Kidney (tissue), 13 donors: ENCODE measurements at regions not wholly inside any gene's neighbourhood (a gene's known extent, or its start where the extent isn't known, plus 50 kb on each side); places are given as distances from the start of the nearest gene placed in this dataset.

Experiments
- DNase-seq, 5 donors: peaks; one replicate each; pipeline ENCODE4 v3.0.0-alpha.2; 2013 to 2020
- FAIRE-seq: peaks from 2 replicates; lab custom pipeline; 2012; peaks lifted over from hg19 to GRCh38; lab: Jason Lieb, UNC
- H3K27ac ChIP-seq, 2 donors: one replicate each; pipeline ENCODE4 v1.7.0; 2013; ENCODE audit warnings: low read depth in 2 of 2, low read length in 2 of 2, inconsistent platforms in 1 of 2
- H3K27me3 ChIP-seq: one replicate; pipeline ENCODE4 v1.7.1; 2013; ENCODE audit warnings: low read length, inconsistent platforms; ENCODE audit not compliant: control insufficient read depth, insufficient read depth
- H3K36me3 ChIP-seq, 3 donors: one replicate each; pipeline versions ENCODE4 v1.7.0 to v1.7.1; 2013; ENCODE audit warnings: low read length in 3 of 3, control low read depth in 1 of 3, inconsistent platforms in 1 of 3; ENCODE audit not compliant: insufficient read depth in 3 of 3, control insufficient read depth in 2 of 3
- H3K4me1 ChIP-seq, 3 donors: one replicate each; pipeline versions ENCODE4 v1.7.0 to v1.7.1; 2013; ENCODE audit warnings: low read length in 3 of 3, inconsistent platforms in 1 of 3, low read depth in 1 of 3; ENCODE audit not compliant: control insufficient read depth in 2 of 3, insufficient read depth in 2 of 3
- H3K4me3 ChIP-seq, 3 donors: one replicate each; pipeline versions ENCODE4 v1.7.0 to v1.8.1; 2013; ENCODE audit warnings: low read length in 3 of 3, control low read depth in 1 of 3, inconsistent platforms in 1 of 3
- H3K9ac ChIP-seq, 3 donors: one replicate each; pipeline versions ENCODE4 v1.7.0 to v1.7.1; 2013; ENCODE audit warnings: low read length in 3 of 3, control low read depth in 1 of 3, inconsistent platforms in 1 of 3
- H3K9me3 ChIP-seq, 3 donors: one replicate each; pipeline versions ENCODE4 v1.7.0 to v1.7.1; 2013; ENCODE audit warnings: low read length in 3 of 3, control low read depth in 1 of 3, inconsistent platforms in 1 of 3; ENCODE audit not compliant: control insufficient read depth in 2 of 3, insufficient read depth in 1 of 3
- intact Hi-C: fragments of 100-400 bp; cut with DNase I; formaldehyde crosslinking; loops from one replicate; pipeline ENCODE4 v1.11.1; 2022
- TF ChIP-seq, protein P1 (sequence below): IDR thresholded peaks from 3 replicates; pipeline ENCODE4 v1.5.1; 2012; ENCODE audit warnings: mild to moderate bottlenecking, moderate library complexity, borderline replicate concordance; ENCODE audit not compliant: insufficient read depth; ENCODE audit errors: extremely low read depth
- donor health status: control.
- donor health status: control.
- donor health status: control.
- donor health status: control.
- donor health status: control.
- donor health status: DM: yes; HTN: yes; CAD: no.
- donor health status: Normal renal cell carcinoma (clear cell type).

DNA sequence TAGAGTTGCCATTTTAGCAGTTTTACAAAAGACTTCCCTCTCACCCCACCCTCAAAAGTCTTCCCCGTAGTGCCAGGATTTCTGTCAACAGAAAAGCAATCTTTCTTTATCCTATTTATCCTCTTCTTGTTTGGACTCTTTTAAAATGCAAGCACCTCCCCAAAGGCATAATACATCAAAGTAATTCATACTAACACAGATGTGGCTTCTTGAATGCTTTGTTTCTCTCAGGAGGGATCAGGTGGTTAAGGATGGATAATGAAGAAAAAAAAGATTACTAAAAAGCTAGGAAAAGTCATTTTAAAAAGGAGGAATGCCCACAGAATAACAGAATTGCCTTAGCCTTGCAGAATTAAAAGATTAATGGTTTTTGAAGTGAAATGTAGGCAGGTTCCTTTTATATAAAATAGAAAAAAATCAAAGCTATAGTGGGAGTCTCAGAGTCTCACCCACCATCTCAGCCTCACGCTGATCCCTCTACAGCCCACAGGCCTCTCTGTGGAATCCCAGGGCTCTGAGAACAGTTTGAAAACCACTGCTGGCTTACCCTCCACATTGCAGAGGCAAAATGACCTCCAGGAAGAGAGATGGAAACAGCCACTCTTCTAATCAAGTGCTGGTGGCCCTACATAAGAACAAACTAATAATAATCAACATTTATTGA, 102.2 kb downstream of the GCNT1 start:
- Histone ChIP-seq H3K4me1 (no peaks in the 10 kb centered on the region), H3K9me3 (no peaks in the 10 kb centered on the region), H3K27ac (no peak overlapping the region), H3K27me3 (no peaks in the 10 kb centered on the region), H3K9ac (no peak overlapping the region), H3K4me3 (no peak overlapping the region), H3K36me3 (no peaks in the 10 kb centered on the region)
- TF ChIP-seq, protein P1, sequence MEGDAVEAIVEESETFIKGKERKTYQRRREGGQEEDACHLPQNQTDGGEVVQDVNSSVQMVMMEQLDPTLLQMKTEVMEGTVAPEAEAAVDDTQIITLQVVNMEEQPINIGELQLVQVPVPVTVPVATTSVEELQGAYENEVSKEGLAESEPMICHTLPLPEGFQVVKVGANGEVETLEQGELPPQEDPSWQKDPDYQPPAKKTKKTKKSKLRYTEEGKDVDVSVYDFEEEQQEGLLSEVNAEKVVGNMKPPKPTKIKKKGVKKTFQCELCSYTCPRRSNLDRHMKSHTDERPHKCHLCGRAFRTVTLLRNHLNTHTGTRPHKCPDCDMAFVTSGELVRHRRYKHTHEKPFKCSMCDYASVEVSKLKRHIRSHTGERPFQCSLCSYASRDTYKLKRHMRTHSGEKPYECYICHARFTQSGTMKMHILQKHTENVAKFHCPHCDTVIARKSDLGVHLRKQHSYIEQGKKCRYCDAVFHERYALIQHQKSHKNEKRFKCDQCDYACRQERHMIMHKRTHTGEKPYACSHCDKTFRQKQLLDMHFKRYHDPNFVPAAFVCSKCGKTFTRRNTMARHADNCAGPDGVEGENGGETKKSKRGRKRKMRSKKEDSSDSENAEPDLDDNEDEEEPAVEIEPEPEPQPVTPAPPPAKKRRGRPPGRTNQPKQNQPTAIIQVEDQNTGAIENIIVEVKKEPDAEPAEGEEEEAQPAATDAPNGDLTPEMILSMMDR = no peak
- intact Hi-C loops = no loop called here
- DNase-seq = no peak
- FAIRE-seq = no peak
